Prostate gland (tissue), 2 donors: ENCODE measurements at regions not wholly inside any gene's neighbourhood (a gene's known extent, or its start where the extent isn't known, plus 50 kb on each side); places are given as distances from the start of the nearest gene placed in this dataset.
A peak's percentile ranks its signal among the peaks of the same experiment; 100 is the strongest.

Experiments used
- DNase-seq: peaks from one replicate; pipeline ENCODE4 v3.0.0-alpha.2; 2019; ENCODE audit warnings: low spot score
- H3K27ac ChIP-seq, 2 donors: fragments of 200-600 bp; sonication (generic); 2 replicates each; pipeline ENCODE4 v1.5.1; 2017 to 2019
- H3K27me3 ChIP-seq: fragments of 200-600 bp; sonication (generic); replicated peaks from 2 replicates; pipeline ENCODE4 v1.5.1; 2019; ENCODE audit not compliant: insufficient read depth
- H3K36me3 ChIP-seq, 2 donors: fragments of 200-600 bp; sonication (generic); 1 replicate in 1 of 2; 2 replicates in 1 of 2; pipeline versions ENCODE4 v1.5.1 to v1.8.1; 2017 to 2019
- H3K4me1 ChIP-seq: fragments of 200-600 bp; sonication (generic); replicated peaks from 2 replicates; pipeline ENCODE4 v1.5.1; 2019
- H3K4me3 ChIP-seq, 2 donors: fragments of 200-600 bp; sonication (generic); 2 replicates each; pipeline ENCODE4 v1.5.1; 2017 to 2019
- H3K9me3 ChIP-seq: fragments of 200-600 bp; sonication (generic); 2 replicates; pipeline ENCODE4 v1.5.1; 2017
- CTCF ChIP-seq, 4 experiments: fragments of 200-600 bp in 2 of 4; fragments of 450-650 bp in 2 of 4; sonication (generic) in 2 of 4; IDR thresholded peaks; 1 replicate in 3 of 4; 2 replicates in 1 of 4; pipeline ENCODE4 v1.5.1; 2016 to 2019; ENCODE audit warnings: antibody characterized with exemption in 4 of 4, mild to moderate bottlenecking in 2 of 4, moderate library complexity in 2 of 4
- POLR2A ChIP-seq: fragments of 450-650 bp; IDR thresholded peaks from one replicate; pipeline ENCODE4 v1.6.1; 2016; ENCODE audit warnings: antibody characterized with exemption, mild to moderate bottlenecking
- POLR2AphosphoS5 ChIP-seq: sonication (generic); formaldehyde crosslinking; IDR thresholded peaks from one replicate; pipeline ENCODE4 v1.6.1; 2017; ENCODE audit warnings: antibody characterized with exemption
- WGBS: methylation state at CpG from one replicate; pipeline ENCODE4 v1.1.5; 2018; 5-methylcytosine and 5-hydroxymethylcytosine counted together
- intact Hi-C: fragments of 100-400 bp; cut with DNase I; formaldehyde crosslinking; loops from one replicate; pipeline ENCODE4 v1.14.2; 2022

GRCh38 chr14:80419345-80419744, 208.0 kb upstream of the DIO2 start:
- no peak overlapping the region for H3K27ac ChIP-seq
- no peak overlapping the region for H3K4me3 ChIP-seq
- no peaks in the 10 kb centered on the region for H3K4me1 ChIP-seq
- 9% methylated on average over 2 of the region's 2 CpGs for WGBS
- intact Hi-C loops, result no loop called here
- no peak for TF ChIP-seq POLR2A
- TF ChIP-seq CTCF (IDR thresholded peaks at IDR 0.05), result no peak
- TF ChIP-seq POLR2AphosphoS5, result peak; percentile 91
- H3K9me3 ChIP-seq, result no peaks in the 10 kb centered on the region
- H3K27me3 ChIP-seq, result no peaks in the 10 kb centered on the region
- H3K36me3 ChIP-seq, result no peaks in the 10 kb centered on the region
- peak; percentile 68 for DNase-seq

GRCh38 chr14:80415636-80416035, 204.3 kb upstream of the DIO2 start:
- 96% methylated on average over 4 of the region's 4 CpGs for whole genome bisulfite sequencing
- Histone ChIP-seq H3K4me3 (no peak overlapping the region), H3K36me3 (no peaks in the 10 kb centered on the region), H3K9me3 (no peaks in the 10 kb centered on the region), H3K27me3 (no peaks in the 10 kb centered on the region), H3K27ac (no peak overlapping the region), H3K4me1 (no peaks in the 10 kb centered on the region)
- TF ChIP-seq CTCF (IDR thresholded peaks at IDR 0.05) (no peak), POLR2A (no peak), POLR2AphosphoS5 (no peak)
- intact Hi-C loops, result no loop called here
- no peak for DNase-seq

GRCh38 chr14:80414080-80414479, 202.8 kb upstream of the DIO2 start:
- 95% methylated on average over 4 of the region's 4 CpGs for WGBS
- no peak for DNase-seq
- TF ChIP-seq POLR2AphosphoS5, result no peak

GRCh38 chr14:80404413-80404812, 193.1 kb upstream of the DIO2 start:
- WGBS, result 95% methylated on average over 1 of the region's 1 CpG
- intact Hi-C loops, result no loop called here
- Histone ChIP-seq H3K4me1 (no peaks in the 10 kb centered on the region), H3K27ac (no peak overlapping the region), H3K4me3 (no peak overlapping the region), H3K9me3 (no peaks in the 10 kb centered on the region), H3K27me3 (no peaks in the 10 kb centered on the region), H3K36me3 (no peaks in the 10 kb centered on the region)
- no peak for TF ChIP-seq CTCF (IDR thresholded peaks at IDR 0.05)
- no peak for TF ChIP-seq POLR2A
- no peak for TF ChIP-seq POLR2AphosphoS5
- DNase-seq, result no peak

More at GRCh38 chr14:80414080-80414479, 202.8 kb upstream of the DIO2 start:
- Histone ChIP-seq H3K4me3 (no peak overlapping the region), H3K27ac (no peak overlapping the region), H3K4me1 (no peaks in the 10 kb centered on the region), H3K27me3 (no peaks in the 10 kb centered on the region), H3K9me3 (no peaks in the 10 kb centered on the region), H3K36me3 (no peaks in the 10 kb centered on the region)
- intact Hi-C loops, result no loop called here

- H3K4me3 ChIP-seq, result no peak overlapping the region
- intact Hi-C loops, result no loop called here
- H3K9me3 ChIP-seq, result no peaks in the 10 kb centered on the region
- TF ChIP-seq POLR2AphosphoS5, result no peak
- TF ChIP-seq POLR2A, result no peak
- no peak for TF ChIP-seq CTCF (IDR thresholded peaks at IDR 0.05)
- no peak overlapping the region for H3K27ac ChIP-seq
- H3K27me3 ChIP-seq, result no peaks in the 10 kb centered on the region
- no peaks in the 10 kb centered on the region for H3K36me3 ChIP-seq
- DNase-seq, result no peak
- 100% methylated on average over 1 of the region's 1 CpG for WGBS
- H3K4me1 ChIP-seq, result no peaks in the 10 kb centered on the region
Observed at GRCh38 chr14:80403036-80403435, 191.7 kb upstream of the DIO2 start.
